Activated CD8-positive, alpha-beta T cell treated with anti-CD3 and anti-CD28 coated beads for 36 hours (primary cell): ENCODE measurements at regions not wholly inside any gene's neighbourhood (a gene's known extent, or its start where the extent isn't known, plus 50 kb on each side); places are given as distances from the start of the nearest gene placed in this dataset.

Source experiments
- ATAC-seq: fragments of 200-7000 bp; cut with Tn5 transposase; one replicate; pipeline ENCODE4 v1.10.0; 2021; ENCODE audit warnings: mild to moderate bottlenecking, moderate library complexity
- CTCF ChIA-PET: fragments of 350-600 bp; sonication (Branson Sonifier 250); formaldehyde crosslinking; loops from one replicate; lab custom pipeline; 2021; ENCODE audit warnings: antibody characterized with exemption; lab: Charles Lee
- POLR2A ChIA-PET: fragments of 350-600 bp; sonication (Branson Sonifier 250); formaldehyde crosslinking; loops from one replicate; lab custom pipeline; 2021; ENCODE audit warnings: antibody characterized with exemption; lab: Charles Lee
- DNase-seq: peaks from one replicate; pipeline ENCODE4 v3.0.0-alpha.2; 2020
- H3K27ac Mint-ChIP-seq: one replicate; pipeline ENCODE4 v1.8.0; 2021; ENCODE audit warnings: mild to moderate bottlenecking, mixed read lengths
- H3K27me3 Mint-ChIP-seq: one replicate; pipeline ENCODE4 v1.8.0; 2021; ENCODE audit warnings: mixed read lengths
- H3K36me3 Mint-ChIP-seq: one replicate; pipeline ENCODE4 v1.8.0; 2021; ENCODE audit warnings: low read depth, mixed read lengths
- H3K4me1 Mint-ChIP-seq: one replicate; pipeline ENCODE4 v1.8.0; 2021; ENCODE audit warnings: low read depth, mixed read lengths
- H3K4me3 Mint-ChIP-seq: one replicate; pipeline ENCODE4 v1.8.0; 2021; ENCODE audit warnings: mild to moderate bottlenecking, moderate library complexity, mixed read lengths
- H3K9me3 Mint-ChIP-seq: one replicate; pipeline ENCODE4 v1.8.0; 2021; ENCODE audit warnings: mixed read lengths
- CTCF ChIP-seq: fragments of 200-600 bp; IDR thresholded peaks from one replicate; pipeline ENCODE4 v1.8.0; 2022; ENCODE audit warnings: antibody characterized with exemption, mild to moderate bottlenecking
- intact Hi-C: fragments of 100-400 bp; cut with micrococcal nuclease; formaldehyde crosslinking; loops from one replicate; pipeline ENCODE4 v1.10.0; 2022

DNA sequence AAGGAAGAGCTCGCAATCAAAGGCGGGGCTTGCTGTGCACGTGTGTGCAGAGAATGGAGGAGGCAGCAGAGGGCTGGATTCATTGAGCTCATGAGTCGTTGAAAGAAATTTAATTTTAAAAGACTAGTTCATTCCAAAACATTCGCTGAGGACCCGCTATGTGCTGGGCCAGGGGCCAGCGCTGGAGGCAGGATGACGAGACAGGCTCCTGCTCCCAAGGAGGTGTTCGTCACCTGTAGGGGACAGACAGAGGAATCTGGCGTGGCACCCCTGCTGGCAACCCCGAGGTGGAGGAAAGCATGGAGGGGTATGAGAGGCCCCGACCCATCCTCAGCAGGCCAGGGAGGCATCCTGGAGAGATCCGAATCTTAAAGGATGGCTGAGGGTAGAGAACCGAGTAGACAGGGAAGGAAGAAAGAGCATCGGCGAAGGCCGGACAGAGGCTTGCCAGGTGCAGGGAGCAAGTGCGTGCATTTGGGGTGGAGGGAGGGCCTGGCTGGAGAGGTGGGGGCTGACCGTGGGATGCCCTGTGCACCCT is 96.4 kb downstream of the CPZ start:
- CTCF ChIA-PET = interaction anchor here (0.8 to 1.7 kb wide), 6 partner anchors 8 to 210 kb away, joined by 3 to 6 read pairs (median 4); no protein-coding TSS in a partner anchor
- intact Hi-C loops = loop anchor here (10.0 kb wide), 1 partner anchor 226 kb away; no protein-coding TSS in a partner anchor
- ATAC-seq (no peak), DNase-seq (no peak)
- Mint-ChIP-seq H3K36me3 (no peaks in the 10 kb centered on the region), H3K27ac (no peak overlapping the region), H3K4me3 (no peak overlapping the region), H3K27me3 (peaks cover 6% of the 10 kb centered on the region), H3K9me3 (no peaks in the 10 kb centered on the region), H3K4me1 (no peaks in the 10 kb centered on the region)
- POLR2A ChIA-PET = no interaction called here
- no peak for TF ChIP-seq CTCF

GRCh38 chr4:8688041-8688907 is 95.7 kb downstream of the CPZ start:
- ChIA-PET POLR2A (no interaction called here), CTCF (interaction anchor here (0.8 to 1.7 kb wide), 8 partner anchors 9 to 229 kb away, joined by 3 to 6 read pairs (median 4); no protein-coding TSS in a partner anchor)
- intact Hi-C loops = loop anchor here (10.0 kb wide), 1 partner anchor 227 kb away; no protein-coding TSS in a partner anchor
- Mint-ChIP-seq H3K27me3 (peaks cover 6% of the 10 kb centered on the region), H3K9me3 (no peaks in the 10 kb centered on the region), H3K4me1 (no peaks in the 10 kb centered on the region), H3K27ac (no peak overlapping the region), H3K4me3 (no peak overlapping the region), H3K36me3 (no peaks in the 10 kb centered on the region)
- DNase-seq = peak; percentile 29
- peak; percentile 62 for ATAC-seq
- peak; percentile 72 for TF ChIP-seq CTCF

GRCh38 chr4:8687083-8687482 is 94.5 kb downstream of the CPZ start:
- ChIA-PET CTCF (interaction anchor here (1.3 to 1.6 kb wide), 2 partner anchors 8 to 12 kb away, joined by 4 read pairs; no protein-coding TSS in a partner anchor), POLR2A (no interaction called here)
- DNase-seq (no peak), ATAC-seq (no peak)
- H3K27ac Mint-ChIP-seq = no peak overlapping the region
- no peak for TF ChIP-seq CTCF
- H3K9me3 Mint-ChIP-seq = no peaks in the 10 kb centered on the region
- peaks cover 6% of the 10 kb centered on the region for H3K27me3 Mint-ChIP-seq
- no peaks in the 10 kb centered on the region for H3K4me1 Mint-ChIP-seq
- intact Hi-C loops = loop anchor here (10.0 kb wide), 1 partner anchor 228 kb away; no protein-coding TSS in a partner anchor
- H3K4me3 Mint-ChIP-seq = no peak overlapping the region
- no peaks in the 10 kb centered on the region for H3K36me3 Mint-ChIP-seq

DNA sequence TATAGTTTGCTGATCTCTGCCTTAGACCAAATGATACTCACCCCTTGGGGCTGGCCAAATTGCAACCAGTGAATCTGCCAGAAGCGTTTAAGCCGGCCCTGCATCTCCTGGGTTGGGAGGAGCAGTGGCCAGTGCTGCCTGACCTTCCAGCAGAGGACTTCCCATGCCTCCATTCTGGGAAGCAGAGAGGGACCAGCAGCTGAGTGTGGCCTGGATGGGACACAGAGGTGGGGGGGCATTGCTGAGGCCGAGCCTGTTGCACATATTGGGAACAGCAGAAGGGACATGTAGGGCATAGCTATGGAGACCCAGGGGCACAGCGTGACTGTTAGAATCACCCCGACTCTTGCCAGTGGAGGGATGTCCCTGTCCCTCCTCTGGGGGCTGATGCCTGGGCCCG is 93.3 kb downstream of the CPZ start:
- no peaks in the 10 kb centered on the region for H3K4me1 Mint-ChIP-seq
- no peak overlapping the region for H3K27ac Mint-ChIP-seq
- no peak for TF ChIP-seq CTCF
- DNase-seq (no peak), ATAC-seq (no peak)
- ChIA-PET CTCF (no interaction called here), POLR2A (no interaction called here)
- intact Hi-C loops = loop anchor here (10.0 kb wide), 1 partner anchor 229 kb away; no protein-coding TSS in a partner anchor
- H3K27me3 Mint-ChIP-seq = peaks cover 6% of the 10 kb centered on the region
- H3K4me3 Mint-ChIP-seq = no peak overlapping the region
- no peaks in the 10 kb centered on the region for H3K36me3 Mint-ChIP-seq
- H3K9me3 Mint-ChIP-seq = no peaks in the 10 kb centered on the region

GRCh38 chr4:8683462-8683861 is 90.9 kb downstream of the CPZ start:
- Mint-ChIP-seq H3K4me3 (no peak overlapping the region), H3K9me3 (no peaks in the 10 kb centered on the region), H3K27me3 (peaks cover 4% of the 10 kb centered on the region), H3K36me3 (no peaks in the 10 kb centered on the region), H3K4me1 (no peaks in the 10 kb centered on the region), H3K27ac (no peak overlapping the region)
- DNase-seq = no peak
- intact Hi-C loops = loop anchor here (10.0 kb wide), 1 partner anchor 231 kb away; no protein-coding TSS in a partner anchor
- TF ChIP-seq CTCF = no peak
- CTCF ChIA-PET = no interaction called here
- POLR2A ChIA-PET = no interaction called here
- ATAC-seq = no peak
